GM12878 (cell line): ENCODE measurements at regions not wholly inside any gene's neighbourhood (a gene's known extent, or its start where the extent isn't known, plus 50 kb on each side); places are given as distances from the start of the nearest gene placed in this dataset.

Experiments used
- GATAD2B ChIP-seq: fragments of 450-650 bp; conservative IDR thresholded peaks from 2 replicates; pipeline ENCODE4 v1.6.1; 2017; ENCODE audit warnings: low read depth, mild to moderate bottlenecking, moderate library complexity
- IKZF1 ChIP-seq: fragments of 450-650 bp; conservative IDR thresholded peaks from 2 replicates; pipeline ENCODE4 v1.6.1; 2017; ENCODE audit warnings: antibody characterized with exemption, mild to moderate bottlenecking
- NBN ChIP-seq: fragments of 450-650 bp; IDR thresholded peaks from 2 replicates; pipeline ENCODE4 v1.6.1; 2016
- SUZ12 ChIP-seq: fragments of 200-600 bp; sonication (generic); IDR thresholded peaks from one replicate; pipeline ENCODE4 v1.6.1; 2018; ENCODE audit warnings: antibody characterized with exemption, mild to moderate bottlenecking; ENCODE audit not compliant: unreplicated experiment
- TARDBP ChIP-seq: IDR thresholded peaks from 2 replicates; pipeline ENCODE4 v1.6.1; 2016; ENCODE audit warnings: borderline replicate concordance
- ZBTB40 ChIP-seq: fragments of 450-650 bp; IDR thresholded peaks from 2 replicates; pipeline ENCODE4 v1.6.1; 2016; ENCODE audit warnings: mild to moderate bottlenecking, moderate library complexity, borderline replicate concordance
- ZNF622 ChIP-seq: fragments of 450-650 bp; IDR thresholded peaks from 2 replicates; pipeline ENCODE4 v1.6.1; 2017; ENCODE audit warnings: mild to moderate bottlenecking, inconsistent platforms
- TF ChIP-seq, protein P1 (sequence below), 3 experiments: IDR thresholded peaks in 2 of 3; conservative IDR thresholded peaks in 1 of 3; 2 replicates each; pipeline ENCODE4 v1.5.1; 2011; ENCODE audit warnings: low read depth in 3 of 3, low read length in 3 of 3, mild to moderate bottlenecking in 3 of 3, control low read depth in 2 of 3, moderate library complexity in 2 of 3, inconsistent platforms in 1 of 3, mixed read lengths in 1 of 3; ENCODE audit not compliant: control insufficient read depth in 2 of 3, insufficient read depth in 1 of 3; ENCODE audit errors: extremely low read depth in 1 of 3

- TF ChIP-seq ZBTB40 = no peak
- no peak for TF ChIP-seq SUZ12
- TF ChIP-seq, protein P1, sequence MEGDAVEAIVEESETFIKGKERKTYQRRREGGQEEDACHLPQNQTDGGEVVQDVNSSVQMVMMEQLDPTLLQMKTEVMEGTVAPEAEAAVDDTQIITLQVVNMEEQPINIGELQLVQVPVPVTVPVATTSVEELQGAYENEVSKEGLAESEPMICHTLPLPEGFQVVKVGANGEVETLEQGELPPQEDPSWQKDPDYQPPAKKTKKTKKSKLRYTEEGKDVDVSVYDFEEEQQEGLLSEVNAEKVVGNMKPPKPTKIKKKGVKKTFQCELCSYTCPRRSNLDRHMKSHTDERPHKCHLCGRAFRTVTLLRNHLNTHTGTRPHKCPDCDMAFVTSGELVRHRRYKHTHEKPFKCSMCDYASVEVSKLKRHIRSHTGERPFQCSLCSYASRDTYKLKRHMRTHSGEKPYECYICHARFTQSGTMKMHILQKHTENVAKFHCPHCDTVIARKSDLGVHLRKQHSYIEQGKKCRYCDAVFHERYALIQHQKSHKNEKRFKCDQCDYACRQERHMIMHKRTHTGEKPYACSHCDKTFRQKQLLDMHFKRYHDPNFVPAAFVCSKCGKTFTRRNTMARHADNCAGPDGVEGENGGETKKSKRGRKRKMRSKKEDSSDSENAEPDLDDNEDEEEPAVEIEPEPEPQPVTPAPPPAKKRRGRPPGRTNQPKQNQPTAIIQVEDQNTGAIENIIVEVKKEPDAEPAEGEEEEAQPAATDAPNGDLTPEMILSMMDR (IDR thresholded peaks at IDR 0.05 in 2 of 3, conservative IDR thresholded peaks at IDR 0.05 in 1 of 3; ENCODE audit: control insufficient read depth in 2 of 3, extremely low read depth in 1 of 3, insufficient read depth in 1 of 3, low read depth in 3 of 3, low read length in 3 of 3) = no peak
- TF ChIP-seq NBN = no peak
- no peak for TF ChIP-seq IKZF1
- no peak for TF ChIP-seq GATAD2B
- no peak for TF ChIP-seq TARDBP
- TF ChIP-seq ZNF622 = no peak
Measured at GRCh38 chr1:4219111-4219510, 319.0 kb upstream of the C1orf174 start (continued).
